MCF 10A (cell line): ENCODE measurements at regions not wholly inside any gene's neighbourhood (a gene's known extent, or its start where the extent isn't known, plus 50 kb on each side); places are given as distances from the start of the nearest gene placed in this dataset.

Source experiments
- BruUV-seq: library from RNA; stranded (reverse); fragments of 400-500 nt; replicated peaks from 2 replicates; lab custom pipeline; 2021; lab: Mats Ljungman, UMichigan
- CTCF ChIA-PET: fragments of 300-600 bp; sonication (Branson Sonifier 250); formaldehyde crosslinking; extraction: SDS; loops from one replicate; lab custom pipeline; 2021; ENCODE audit warnings: antibody characterized with exemption, inconsistent platforms; lab: Yijun Ruan, JAX
- POLR2A ChIA-PET: fragments of 300-600, 350-650 bp; sonication (Branson Sonifier 250); formaldehyde crosslinking; extraction: SDS; loops from one replicate; lab custom pipeline; 2020; ENCODE audit warnings: antibody characterized with exemption, inconsistent platforms; lab: Yijun Ruan, JAX
- DNase-seq: peaks from one replicate; pipeline ENCODE4 v3.0.0-alpha.2; 2018; ENCODE audit not compliant: unreplicated experiment
- H3K27ac Mint-ChIP-seq: one replicate; pipeline ENCODE4 v1.8.0; 2022; ENCODE audit warnings: mild to moderate bottlenecking, low read depth, mixed read lengths; ENCODE audit not compliant: unreplicated experiment
- H3K27me3 Mint-ChIP-seq: one replicate; pipeline ENCODE4 v1.8.0; 2022; ENCODE audit warnings: mixed read lengths; ENCODE audit not compliant: insufficient read depth, unreplicated experiment
- H3K36me3 Mint-ChIP-seq: one replicate; pipeline ENCODE4 v1.8.0; 2022; ENCODE audit warnings: mild to moderate bottlenecking, moderate library complexity, mixed read lengths; ENCODE audit not compliant: insufficient read depth, unreplicated experiment
- H3K4me1 Mint-ChIP-seq: one replicate; pipeline ENCODE4 v1.8.0; 2022; ENCODE audit warnings: mixed read lengths; ENCODE audit not compliant: insufficient read depth, unreplicated experiment
- H3K4me3 Mint-ChIP-seq: one replicate; pipeline ENCODE4 v1.8.0; 2022; ENCODE audit warnings: mild to moderate bottlenecking, moderate library complexity, mixed read lengths; ENCODE audit not compliant: unreplicated experiment
- H3K9me3 Mint-ChIP-seq: one replicate; pipeline ENCODE4 v1.8.0; 2022; ENCODE audit warnings: mixed read lengths; ENCODE audit not compliant: unreplicated experiment
- intact Hi-C: fragments of 100-400 bp; cut with micrococcal nuclease; formaldehyde crosslinking; loops from 2 replicates; pipeline ENCODE4 v1.14.1; 2022
- TF ChIP-seq, protein P1 (sequence below): fragments of 200-600 bp; IDR thresholded peaks from one replicate; pipeline ENCODE4 v1.8.0; 2022; ENCODE audit warnings: antibody characterized with exemption, mild to moderate bottlenecking; ENCODE audit not compliant: unreplicated experiment

GRCh38 chr4:100796332-100796731 is 278.5 kb upstream of the EMCN start:
- no peaks in the 10 kb centered on the region for H3K27me3 Mint-ChIP-seq
- no peak overlapping the region for H3K27ac Mint-ChIP-seq
- no peak overlapping the region for H3K4me3 Mint-ChIP-seq
- no peaks in the 10 kb centered on the region for H3K9me3 Mint-ChIP-seq
- BruUV-seq: no TSS peak
- DNase-seq: no peak
- no peaks in the 10 kb centered on the region for H3K36me3 Mint-ChIP-seq
- POLR2A ChIA-PET: no interaction called here
- H3K4me1 Mint-ChIP-seq: no peaks in the 10 kb centered on the region
- CTCF ChIA-PET: no interaction called here
- TF ChIP-seq, protein P1, sequence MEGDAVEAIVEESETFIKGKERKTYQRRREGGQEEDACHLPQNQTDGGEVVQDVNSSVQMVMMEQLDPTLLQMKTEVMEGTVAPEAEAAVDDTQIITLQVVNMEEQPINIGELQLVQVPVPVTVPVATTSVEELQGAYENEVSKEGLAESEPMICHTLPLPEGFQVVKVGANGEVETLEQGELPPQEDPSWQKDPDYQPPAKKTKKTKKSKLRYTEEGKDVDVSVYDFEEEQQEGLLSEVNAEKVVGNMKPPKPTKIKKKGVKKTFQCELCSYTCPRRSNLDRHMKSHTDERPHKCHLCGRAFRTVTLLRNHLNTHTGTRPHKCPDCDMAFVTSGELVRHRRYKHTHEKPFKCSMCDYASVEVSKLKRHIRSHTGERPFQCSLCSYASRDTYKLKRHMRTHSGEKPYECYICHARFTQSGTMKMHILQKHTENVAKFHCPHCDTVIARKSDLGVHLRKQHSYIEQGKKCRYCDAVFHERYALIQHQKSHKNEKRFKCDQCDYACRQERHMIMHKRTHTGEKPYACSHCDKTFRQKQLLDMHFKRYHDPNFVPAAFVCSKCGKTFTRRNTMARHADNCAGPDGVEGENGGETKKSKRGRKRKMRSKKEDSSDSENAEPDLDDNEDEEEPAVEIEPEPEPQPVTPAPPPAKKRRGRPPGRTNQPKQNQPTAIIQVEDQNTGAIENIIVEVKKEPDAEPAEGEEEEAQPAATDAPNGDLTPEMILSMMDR: no peak
- intact Hi-C loops: no loop called here

- Mint-ChIP-seq H3K27me3 (no peaks in the 10 kb centered on the region), H3K9me3 (no peaks in the 10 kb centered on the region), H3K27ac (no peak overlapping the region), H3K36me3 (no peaks in the 10 kb centered on the region), H3K4me1 (no peaks in the 10 kb centered on the region), H3K4me3 (no peak overlapping the region)
- TF ChIP-seq, protein P1: no peak
- BruUV-seq: no TSS peak
- intact Hi-C loops: no loop called here
- POLR2A ChIA-PET: no interaction called here
- CTCF ChIA-PET: no interaction called here
- DNase-seq: no peak
These were observed 277.8 kb upstream of the EMCN start for GRCh38 chr4:100795581-100795980.

DNA sequence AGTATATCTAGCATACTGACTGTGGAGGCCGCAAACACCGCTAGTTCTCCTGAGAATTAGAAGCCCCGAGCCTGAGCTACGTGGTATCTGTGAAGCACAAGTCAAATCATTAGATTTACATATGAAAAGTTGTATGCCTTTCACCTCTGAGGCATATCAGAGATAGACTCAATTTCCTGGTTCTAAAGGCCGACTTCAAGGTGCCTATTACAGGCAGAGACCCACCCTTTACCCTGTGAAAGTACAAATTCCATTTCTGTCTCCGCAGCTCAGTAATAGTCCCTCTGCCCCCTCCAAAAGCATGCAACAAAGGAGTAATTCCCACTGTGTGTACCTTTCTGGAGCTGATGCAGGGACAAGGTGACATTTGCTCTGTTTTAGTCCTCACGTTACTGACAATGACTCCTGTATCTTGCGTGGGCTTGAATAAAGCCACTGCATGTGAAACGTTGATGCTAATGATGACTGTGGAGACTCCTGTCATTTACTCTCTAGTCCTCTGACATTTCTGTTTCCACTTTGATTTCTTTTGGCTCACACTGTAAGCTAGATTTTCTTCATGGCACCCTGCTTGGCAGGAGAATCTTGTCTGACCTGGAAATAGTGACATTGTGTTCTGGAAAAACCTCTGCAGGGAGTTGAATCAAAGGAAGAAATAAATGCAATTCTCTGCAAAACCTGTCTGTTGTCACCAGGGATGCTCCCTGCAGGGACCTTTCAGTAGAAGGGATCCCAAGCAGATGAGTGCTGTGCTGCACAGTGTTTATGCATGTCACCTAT is 273.2 kb upstream of the EMCN start:
- DNase-seq: no peak
- BruUV-seq: no TSS peak
- Mint-ChIP-seq H3K27me3 (no peaks in the 10 kb centered on the region), H3K4me1 (no peaks in the 10 kb centered on the region), H3K4me3 (no peak overlapping the region), H3K27ac (no peak overlapping the region), H3K9me3 (no peaks in the 10 kb centered on the region), H3K36me3 (no peaks in the 10 kb centered on the region)
- TF ChIP-seq, protein P1: no peak
- intact Hi-C loops: no loop called here
- CTCF ChIA-PET: no interaction called here
- POLR2A ChIA-PET: no interaction called here

- DNase-seq: no peak
- Mint-ChIP-seq H3K4me3 (no peak overlapping the region), H3K4me1 (no peaks in the 10 kb centered on the region), H3K36me3 (no peaks in the 10 kb centered on the region), H3K9me3 (no peaks in the 10 kb centered on the region), H3K27me3 (no peaks in the 10 kb centered on the region), H3K27ac (no peak overlapping the region)
- ChIA-PET POLR2A (no interaction called here), CTCF (no interaction called here)
- TF ChIP-seq, protein P1: no peak
- intact Hi-C loops: no loop called here
- no TSS peak for BruUV-seq
These were observed 272.2 kb upstream of the EMCN start for GRCh38 chr4:100789991-100790390.
